ENCODE measurements at regions not wholly inside any gene's neighbourhood (a gene's known extent, or its start where the extent isn't known, plus 50 kb on each side); places are given as distances from the start of the nearest gene placed in this dataset.
"Not testable (repeated sequence)": the region's sequence is repeated elsewhere in the genome, so short reads cannot be mapped to it uniquely, and the experiment has no call there.

DNA sequence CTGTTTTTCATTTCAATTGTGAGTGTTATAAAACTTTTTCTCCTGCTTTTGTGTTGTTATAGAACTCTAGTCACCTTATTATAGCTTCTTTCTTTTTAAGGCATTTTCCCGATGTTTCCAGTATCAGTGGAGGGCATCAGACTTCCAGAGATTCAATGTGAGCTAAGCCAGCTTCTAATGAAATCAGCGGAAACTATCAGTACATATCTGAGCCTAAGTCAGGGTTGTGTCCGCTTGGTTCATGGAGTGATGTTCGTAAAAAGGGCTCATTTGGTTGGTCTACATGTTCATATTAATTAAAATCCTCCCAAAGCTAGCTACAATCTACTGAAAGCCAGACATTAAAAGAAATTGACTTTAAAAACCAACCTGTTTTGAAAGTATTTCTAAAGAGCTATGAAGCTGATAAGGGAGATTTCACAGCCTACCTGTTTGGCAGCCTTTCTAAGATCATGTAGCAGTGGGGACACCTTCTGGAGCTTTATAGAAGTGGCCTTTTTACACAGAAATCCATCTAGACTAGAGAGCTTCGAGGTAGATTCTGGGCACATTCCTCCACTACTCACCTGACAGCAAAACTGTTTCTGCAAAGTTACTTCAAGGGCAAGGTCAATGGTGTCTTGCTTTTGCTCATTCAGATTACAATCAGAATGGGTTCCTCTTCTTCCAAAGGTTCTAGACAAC lies 227.1 kb upstream of the NBPF12 start:
- TF ChIP-seq POLR2AphosphoS5, CTCF (IDR thresholded peaks at IDR 0.05): not testable (repeated sequence)

All from breast epithelium (tissue), 3 donors.